Thyroid gland (tissue), 4 donors: ENCODE measurements at regions not wholly inside any gene's neighbourhood (a gene's known extent, or its start where the extent isn't known, plus 50 kb on each side); places are given as distances from the start of the nearest gene placed in this dataset.

ENCODE experiments used
- DNase-seq, 2 donors: peaks; one replicate each; pipeline ENCODE4 v3.0.0-alpha.2; 2019
- H3K27ac ChIP-seq, 3 donors: fragments of 200-600 bp; sonication (generic); 1 replicate in 2 of 3; 2 replicates in 1 of 3; pipeline ENCODE4 v1.5.1; 2016 to 2019; ENCODE audit warnings: mild to moderate bottlenecking in 1 of 3, moderate library complexity in 1 of 3
- H3K27me3 ChIP-seq: fragments of 200-600 bp; sonication (generic); one replicate; pipeline ENCODE4 v1.5.1; 2019
- H3K36me3 ChIP-seq, 2 donors: fragments of 200-600 bp; sonication (generic); one replicate each; pipeline ENCODE4 v1.5.1; 2016 to 2019
- H3K4me1 ChIP-seq, 2 donors: fragments of 200-600 bp; sonication (generic); one replicate each; pipeline ENCODE4 v1.5.1; 2017 to 2019
- H3K4me3 ChIP-seq, 3 donors: fragments of 200-600 bp; sonication (generic); replicated peaks in 1 of 3; 1 replicate in 2 of 3; 2 replicates in 1 of 3; pipeline ENCODE4 v1.5.1; 2016; ENCODE audit warnings: mild to moderate bottlenecking in 1 of 3
- H3K9me3 ChIP-seq: fragments of 200-600 bp; sonication (generic); one replicate; pipeline ENCODE4 v1.5.1; 2017
- POLR2A ChIP-seq, 2 donors: fragments of 450-650 bp; IDR thresholded peaks; one replicate each; pipeline ENCODE4 v1.6.1; 2017; ENCODE audit warnings: antibody characterized with exemption in 2 of 2, mild to moderate bottlenecking in 2 of 2, moderate library complexity in 1 of 2
- WGBS, 2 donors: methylation state at CpG; one replicate each; pipeline ENCODE4 v1.1.5; 2017; 5-methylcytosine and 5-hydroxymethylcytosine counted together
- intact Hi-C: fragments of 100-400 bp; cut with DNase I; formaldehyde crosslinking; loops from one replicate; pipeline ENCODE4 v1.15.1; 2023
- TF ChIP-seq, protein P1 (sequence below), 6 experiments: fragments of 200-600 bp in 3 of 6; fragments of 450-650 bp in 3 of 6; sonication (generic) in 3 of 6; IDR thresholded peaks; one replicate each; pipeline ENCODE4 v1.5.1; 2016 to 2019; ENCODE audit warnings: antibody characterized with exemption in 6 of 6, mild to moderate bottlenecking in 2 of 6, inconsistent platforms in 1 of 6, moderate library complexity in 1 of 6

DNA sequence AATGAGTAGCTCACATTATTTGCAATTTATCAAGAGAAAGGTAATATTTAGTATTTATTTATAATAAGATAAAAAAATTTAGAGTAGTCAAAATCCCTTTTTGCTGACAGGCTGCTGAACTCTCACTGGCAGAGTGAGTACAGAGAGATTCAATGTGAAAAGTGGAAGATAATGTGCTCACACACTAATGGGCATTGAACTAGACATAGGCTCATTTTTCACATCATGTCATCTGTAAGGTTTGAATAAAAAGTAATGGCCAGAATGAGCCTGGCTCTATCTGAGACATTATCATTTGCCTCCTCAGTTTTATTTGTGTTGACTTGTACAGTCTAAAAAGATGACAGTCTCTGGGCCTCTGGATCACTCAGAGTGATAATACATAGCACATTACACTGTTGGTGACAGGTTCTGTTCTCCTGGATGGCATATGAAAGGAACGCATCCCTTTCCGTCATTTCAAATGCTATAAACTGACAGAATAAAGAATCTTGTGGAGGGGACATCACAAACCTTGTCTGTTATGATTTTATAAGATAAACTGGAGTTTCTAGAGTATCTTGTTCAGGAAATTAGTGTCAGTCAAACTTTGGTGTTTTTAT is 812.9 kb downstream of the NR4A2 start:
- DNase-seq = no peak
- Histone ChIP-seq H3K9me3 (no peaks in the 10 kb centered on the region), H3K4me1 (no peaks in the 10 kb centered on the region), H3K36me3 (no peaks in the 10 kb centered on the region), H3K27ac (no peak overlapping the region), H3K4me3 (no peak overlapping the region), H3K27me3 (no peaks in the 10 kb centered on the region)
- 91 to 95% methylated on average over 2 of the region's 2 CpGs for WGBS, 2 donors
- intact Hi-C loops = no loop called here
- TF ChIP-seq, protein P1, sequence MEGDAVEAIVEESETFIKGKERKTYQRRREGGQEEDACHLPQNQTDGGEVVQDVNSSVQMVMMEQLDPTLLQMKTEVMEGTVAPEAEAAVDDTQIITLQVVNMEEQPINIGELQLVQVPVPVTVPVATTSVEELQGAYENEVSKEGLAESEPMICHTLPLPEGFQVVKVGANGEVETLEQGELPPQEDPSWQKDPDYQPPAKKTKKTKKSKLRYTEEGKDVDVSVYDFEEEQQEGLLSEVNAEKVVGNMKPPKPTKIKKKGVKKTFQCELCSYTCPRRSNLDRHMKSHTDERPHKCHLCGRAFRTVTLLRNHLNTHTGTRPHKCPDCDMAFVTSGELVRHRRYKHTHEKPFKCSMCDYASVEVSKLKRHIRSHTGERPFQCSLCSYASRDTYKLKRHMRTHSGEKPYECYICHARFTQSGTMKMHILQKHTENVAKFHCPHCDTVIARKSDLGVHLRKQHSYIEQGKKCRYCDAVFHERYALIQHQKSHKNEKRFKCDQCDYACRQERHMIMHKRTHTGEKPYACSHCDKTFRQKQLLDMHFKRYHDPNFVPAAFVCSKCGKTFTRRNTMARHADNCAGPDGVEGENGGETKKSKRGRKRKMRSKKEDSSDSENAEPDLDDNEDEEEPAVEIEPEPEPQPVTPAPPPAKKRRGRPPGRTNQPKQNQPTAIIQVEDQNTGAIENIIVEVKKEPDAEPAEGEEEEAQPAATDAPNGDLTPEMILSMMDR (IDR thresholded peaks at IDR 0.05) = no peak
- no peak for TF ChIP-seq POLR2A (IDR thresholded peaks at IDR 0.05)

DNA sequence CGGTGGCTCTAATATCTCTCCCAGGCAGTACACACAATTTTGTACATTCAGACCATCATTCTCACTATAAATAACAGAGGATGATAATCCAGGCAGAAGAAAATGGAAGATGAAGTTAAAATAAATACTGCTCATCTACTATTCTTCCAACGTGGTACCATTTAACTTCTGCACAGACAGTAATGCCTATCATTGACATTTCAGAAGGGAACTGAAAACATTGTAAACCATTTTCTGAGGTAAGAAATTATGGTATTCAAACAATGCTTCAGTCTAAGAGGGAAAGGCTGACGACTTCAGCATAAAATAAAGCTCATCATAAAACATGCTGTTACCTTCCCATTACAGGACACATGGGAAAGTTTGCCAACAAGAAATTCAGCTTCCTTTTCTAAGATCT is 814.4 kb downstream of the NR4A2 start:
- H3K4me1 ChIP-seq = no peaks in the 10 kb centered on the region
- H3K4me3 ChIP-seq = no peak overlapping the region
- intact Hi-C loops = no loop called here
- no peak for DNase-seq
- no peaks in the 10 kb centered on the region for H3K27me3 ChIP-seq
- WGBS, 2 donors = 69 to 81% methylated on average over 3 of the region's 3 CpGs
- no peaks in the 10 kb centered on the region for H3K36me3 ChIP-seq
- TF ChIP-seq, protein P1 (IDR thresholded peaks at IDR 0.05) = no peak
- TF ChIP-seq POLR2A (IDR thresholded peaks at IDR 0.05) = no peak
- H3K9me3 ChIP-seq = no peaks in the 10 kb centered on the region
- H3K27ac ChIP-seq = no peak overlapping the region

DNA sequence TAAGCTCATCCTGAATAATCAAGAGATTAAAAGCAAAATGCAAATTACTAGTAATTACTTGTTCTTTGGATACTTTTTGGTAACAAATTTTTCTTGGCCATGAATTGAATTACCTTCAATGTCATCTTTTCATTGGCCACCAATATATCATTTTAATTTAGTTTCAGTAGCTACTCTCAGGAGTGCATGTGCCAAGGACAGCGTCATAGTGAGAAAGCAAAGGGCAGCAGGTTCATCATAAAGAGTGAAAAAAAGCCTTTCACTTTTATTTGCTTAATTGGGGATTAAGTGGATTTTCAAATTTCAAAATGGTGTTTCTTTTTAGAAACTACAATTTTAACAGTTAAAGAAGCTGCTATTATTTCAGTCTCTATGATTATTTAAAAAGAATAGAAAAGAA is 815.2 kb downstream of the NR4A2 start:
- 80 to 84% methylated on average over 1 of the region's 1 CpG for WGBS, 2 donors
- no peaks in the 10 kb centered on the region for H3K9me3 ChIP-seq
- H3K4me3 ChIP-seq = no peak overlapping the region
- H3K27me3 ChIP-seq = no peaks in the 10 kb centered on the region
- DNase-seq = no peak
- intact Hi-C loops = no loop called here
- H3K27ac ChIP-seq = no peak overlapping the region
- H3K4me1 ChIP-seq = no peaks in the 10 kb centered on the region
- H3K36me3 ChIP-seq = no peaks in the 10 kb centered on the region
- TF ChIP-seq, protein P1 (IDR thresholded peaks at IDR 0.05) = no peak
- no peak for TF ChIP-seq POLR2A (IDR thresholded peaks at IDR 0.05)

DNA sequence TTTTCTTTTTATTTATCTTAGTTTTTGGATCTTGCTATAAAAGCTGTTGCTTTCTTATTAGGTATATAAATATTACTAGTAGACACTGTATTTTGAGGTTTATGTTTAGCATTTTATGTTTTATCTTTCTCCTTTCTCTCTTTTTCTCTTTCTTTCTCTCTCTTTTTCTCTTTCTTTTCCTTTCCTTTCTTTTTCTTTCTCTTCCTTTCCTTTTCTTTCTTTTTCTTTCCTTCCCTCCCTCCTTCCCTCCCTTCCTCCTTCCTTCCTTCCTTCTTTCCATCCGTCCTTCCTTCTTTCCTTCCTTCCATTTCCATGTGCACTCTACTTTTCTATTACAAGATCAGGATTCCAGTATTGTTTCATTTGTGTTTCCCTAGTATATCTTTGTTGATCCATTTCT is 814.8 kb downstream of the KCNJ3 start:
- Histone ChIP-seq H3K9me3 (no peaks in the 10 kb centered on the region), H3K4me1 (no peaks in the 10 kb centered on the region), H3K27ac (no peak overlapping the region), H3K27me3 (no peaks in the 10 kb centered on the region), H3K36me3 (no peaks in the 10 kb centered on the region), H3K4me3 (no peak overlapping the region)
- no peak for TF ChIP-seq POLR2A (IDR thresholded peaks at IDR 0.05)
- TF ChIP-seq, protein P1 (IDR thresholded peaks at IDR 0.05) = no peak
- WGBS, 2 donors = 84 to 90% methylated on average over 1 of the region's 1 CpG
- intact Hi-C loops = no loop called here
- DNase-seq = no peak

DNA sequence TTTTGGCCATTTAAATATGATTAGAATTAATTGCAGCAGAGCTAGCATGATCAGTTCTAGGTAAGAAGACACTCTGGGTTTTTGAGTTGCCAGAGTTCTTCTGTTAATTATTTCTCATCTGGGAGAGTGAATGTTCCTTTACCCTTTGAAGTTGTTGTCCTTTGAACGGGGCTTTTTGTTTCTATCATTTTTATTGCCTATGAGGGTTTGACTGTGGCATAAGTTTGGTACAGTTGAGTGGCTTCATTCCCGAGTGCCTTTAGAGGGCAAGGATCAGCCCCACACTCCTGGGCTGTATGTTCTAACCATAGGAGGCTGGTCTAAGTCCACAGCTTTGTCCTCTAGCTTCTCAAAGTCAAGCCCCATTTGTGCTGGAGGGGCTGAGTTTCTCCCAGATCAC is 804.3 kb downstream of the KCNJ3 start:
- no peak for DNase-seq
- Histone ChIP-seq H3K27ac (no peak overlapping the region), H3K9me3 (no peaks in the 10 kb centered on the region), H3K4me3 (no peak overlapping the region), H3K27me3 (no peaks in the 10 kb centered on the region), H3K4me1 (no peaks in the 10 kb centered on the region), H3K36me3 (no peaks in the 10 kb centered on the region)
- WGBS, 2 donors = 53 to 56% methylated on average over 2 of the region's 2 CpGs
- TF ChIP-seq, protein P1 (IDR thresholded peaks at IDR 0.05) = no peak
- TF ChIP-seq POLR2A (IDR thresholded peaks at IDR 0.05) = no peak
- intact Hi-C loops = no loop called here
